Endothelial cell of umbilical vein (primary cell): ENCODE measurements at regions not wholly inside any gene's neighbourhood (a gene's known extent, or its start where the extent isn't known, plus 50 kb on each side); places are given as distances from the start of the nearest gene placed in this dataset.

ENCODE experiments used
- CTCF ChIP-seq, 2 donors: IDR thresholded peaks; 1 replicate in 1 of 2; 2 replicates in 1 of 2; pipeline ENCODE4 v1.5.1; 2011; ENCODE audit warnings: low read length in 2 of 2, mild to moderate bottlenecking in 2 of 2, moderate library complexity in 2 of 2, control low read depth in 1 of 2, inconsistent platforms in 1 of 2, low read depth in 1 of 2; ENCODE audit not compliant: insufficient read depth in 1 of 2; ENCODE audit errors: extremely low read depth in 1 of 2
- EZH2 ChIP-seq: IDR thresholded peaks from 2 replicates; pipeline ENCODE4 v1.6.1; 2012; ENCODE audit warnings: borderline replicate concordance, low read depth, mild to moderate bottlenecking, moderate library complexity, low read length, inconsistent platforms; ENCODE audit not compliant: severe bottlenecking
- POLR2A ChIP-seq: IDR thresholded peaks from 2 replicates; pipeline ENCODE4 v1.6.1; 2012; ENCODE audit warnings: low read depth, mild to moderate bottlenecking, control low read depth, low read length
- TF ChIP-seq, protein P1 (sequence below): IDR thresholded peaks from 2 replicates; pipeline ENCODE4 v1.6.1; 2011; ENCODE audit not compliant: insufficient read depth, insufficient read length

- TF ChIP-seq CTCF (IDR thresholded peaks at IDR 0.05; ENCODE audit: extremely low read depth in 1 of 2, insufficient read depth in 1 of 2, low read depth in 1 of 2, low read length in 2 of 2) (no peak), POLR2A (no peak), EZH2 (no peak)
- TF ChIP-seq, protein P1, sequence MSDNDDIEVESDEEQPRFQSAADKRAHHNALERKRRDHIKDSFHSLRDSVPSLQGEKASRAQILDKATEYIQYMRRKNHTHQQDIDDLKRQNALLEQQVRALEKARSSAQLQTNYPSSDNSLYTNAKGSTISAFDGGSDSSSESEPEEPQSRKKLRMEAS, result no peak
Observed at GRCh38 chr15:87777054-87777561, 479.4 kb downstream of the NTRK3 start.
